Activated T-cell treated with anti-CD3 and anti-CD28 coated beads for 48 hours (primary cell): ENCODE measurements at regions not wholly inside any gene's neighbourhood (a gene's known extent, or its start where the extent isn't known, plus 50 kb on each side); places are given as distances from the start of the nearest gene placed in this dataset.

Experiments used
- DNase-seq: peaks from one replicate; pipeline ENCODE4 v3.0.0-alpha.2; 2020; ENCODE audit warnings: low read depth

- no peak for DNase-seq
These were observed 62.7 kb upstream of the MAPRE2 start for GRCh38 chr18:34978533-34978893.

- DNase-seq = peak; percentile 61
These were observed 62.1 kb upstream of the MAPRE2 start for GRCh38 chr18:34978953-34979608.

GRCh38 chr18:34981487-34981886 is 59.7 kb upstream of the MAPRE2 start:
- DNase-seq = no peak

GRCh38 chr18:34985963-34986362 is 55.2 kb upstream of the MAPRE2 start:
- no peak for DNase-seq

GRCh38 chr18:34990597-34990996 is 50.6 kb upstream of the MAPRE2 start:
- no peak for DNase-seq

- no peak for DNase-seq
These were observed 50.1 kb upstream of the MAPRE2 start for GRCh38 chr18:34991152-34991551.
